CD4-positive, alpha-beta T cell treated with Interferon alpha-2 for 1 hour (primary cell): ENCODE measurements at regions not wholly inside any gene's neighbourhood (a gene's known extent, or its start where the extent isn't known, plus 50 kb on each side); places are given as distances from the start of the nearest gene placed in this dataset.
"Not testable (repeated sequence)": the region's sequence is repeated elsewhere in the genome, so short reads cannot be mapped to it uniquely, and the experiment has no call there.

Source experiments
- DNase-seq, 2 donors: peaks; one replicate each; pipeline ENCODE4 v3.0.0-alpha.2; 2020 to 2022

GRCh38 chr6:21935142-21935541 is 341.6 kb downstream of the SOX4 start:
- no peak for DNase-seq

GRCh38 chr6:21935561-21936028 is 342.0 kb downstream of the SOX4 start:
- DNase-seq, result peak in 1 of 2 donors; percentile 9

DNA sequence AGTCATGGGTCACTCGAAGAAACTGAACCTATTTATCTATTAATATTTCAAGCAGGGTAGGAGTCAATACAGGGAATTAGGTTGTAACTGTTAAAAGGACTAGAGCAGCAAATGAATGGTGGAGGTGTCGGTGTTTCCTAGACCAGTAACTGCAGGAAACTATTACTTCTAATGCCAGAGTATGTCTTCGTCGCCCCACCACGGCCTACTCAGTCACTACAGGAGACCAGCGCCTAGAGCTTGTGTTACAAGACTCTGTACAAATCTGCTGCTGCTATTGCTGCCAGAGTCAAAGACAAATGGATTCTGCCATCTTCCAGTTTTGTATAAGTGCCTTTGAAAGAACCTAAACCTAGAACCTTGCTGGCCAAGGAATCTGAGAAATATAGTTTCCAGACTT is 343.9 kb downstream of the SOX4 start:
- DNase-seq, result no peak

GRCh38 chr6:21939066-21939465 is 345.5 kb downstream of the SOX4 start:
- DNase-seq, result not testable (repeated sequence)

DNA sequence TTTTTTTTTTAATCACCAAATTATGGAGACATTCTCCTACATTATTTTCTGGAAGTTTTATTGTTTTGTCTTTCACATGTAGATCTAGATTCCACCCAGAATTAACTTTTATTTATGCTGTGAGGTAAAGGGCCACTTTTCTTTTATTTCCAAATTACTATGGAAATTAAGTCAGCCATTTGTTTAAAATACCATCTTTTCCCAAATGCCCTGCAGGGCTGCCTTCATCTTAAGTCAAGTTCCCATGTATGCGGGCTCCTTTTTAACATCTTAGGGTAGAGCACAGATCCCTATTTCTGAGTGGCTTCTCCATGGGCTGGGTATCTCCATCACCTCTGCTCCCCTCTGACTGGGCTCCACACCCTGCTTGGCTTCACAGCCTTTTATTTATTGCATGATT is 348.4 kb downstream of the SOX4 start:
- no peak for DNase-seq

DNA sequence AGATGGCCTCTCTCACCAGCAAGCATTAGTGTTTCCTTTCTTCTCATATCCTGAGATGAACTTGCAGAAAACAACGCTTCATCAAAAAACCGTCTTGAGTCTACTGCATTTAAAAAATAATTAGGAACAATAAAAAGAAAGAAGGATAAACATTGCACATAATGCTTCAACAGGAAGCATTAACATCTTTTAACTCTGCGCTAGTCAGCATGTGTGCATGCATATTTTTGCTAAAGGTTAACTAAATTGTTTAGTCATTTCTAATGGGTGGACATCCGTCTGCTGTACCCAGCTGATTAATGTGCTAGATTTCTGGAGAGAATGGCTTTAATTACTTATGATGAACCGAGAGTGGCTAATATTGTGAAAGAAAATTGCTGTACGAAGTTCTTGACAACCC is 349.3 kb downstream of the SOX4 start:
- DNase-seq, result no peak

GRCh38 chr6:21946298-21946783 is 350.5 kb downstream of the PRL start:
- DNase-seq, result no peak

DNA sequence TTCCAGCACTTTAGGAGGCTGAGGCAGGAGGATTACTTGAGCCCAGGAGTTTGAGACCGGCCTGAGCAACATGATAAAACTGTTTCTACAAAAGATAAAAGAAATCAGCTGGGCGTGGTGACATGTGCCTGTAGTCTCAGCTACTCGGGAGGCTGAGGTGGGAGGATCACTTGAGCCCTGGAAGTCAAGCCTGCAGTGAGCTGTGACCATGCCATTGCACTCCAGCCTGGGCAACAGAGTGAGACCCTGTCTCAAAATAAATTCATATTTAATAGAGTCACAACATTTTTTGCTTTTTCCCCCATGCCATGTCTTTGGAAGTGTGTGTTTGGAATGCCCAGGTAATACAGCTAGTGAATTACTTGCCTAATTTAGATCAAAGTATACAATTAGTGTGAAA is 349.6 kb downstream of the PRL start:
- DNase-seq, result not testable (repeated sequence)

GRCh38 chr6:21947731-21948386 is 349.0 kb downstream of the PRL start:
- no peak for DNase-seq

DNA sequence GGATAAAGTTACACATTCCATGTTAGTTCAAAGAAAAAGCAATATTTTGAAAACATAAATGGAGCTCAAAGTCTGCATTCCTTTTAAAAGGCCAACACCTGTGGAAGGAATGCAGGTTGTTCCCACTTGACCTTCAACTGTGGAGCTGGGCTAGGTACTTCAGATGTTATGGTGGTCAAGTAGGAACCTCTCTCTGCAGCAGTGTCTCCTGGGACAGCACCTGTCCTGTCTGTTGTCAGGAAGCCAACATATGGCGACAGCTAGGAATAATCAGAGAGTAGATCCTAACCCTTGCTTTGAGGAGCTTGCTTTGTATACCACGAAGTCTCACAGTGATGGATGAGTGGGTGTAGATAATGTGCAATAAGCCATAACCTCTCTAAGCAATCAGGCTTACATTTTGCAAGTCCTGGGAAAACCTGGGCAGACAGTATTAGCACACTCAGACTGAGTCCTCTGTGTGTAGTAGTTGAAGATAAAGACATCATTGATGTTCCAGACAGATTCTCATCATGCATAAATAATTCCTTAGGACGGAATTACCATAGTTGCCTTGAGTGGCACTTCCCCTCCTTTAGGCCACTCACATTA is 347.5 kb downstream of the PRL start:
- no peak for DNase-seq

DNA sequence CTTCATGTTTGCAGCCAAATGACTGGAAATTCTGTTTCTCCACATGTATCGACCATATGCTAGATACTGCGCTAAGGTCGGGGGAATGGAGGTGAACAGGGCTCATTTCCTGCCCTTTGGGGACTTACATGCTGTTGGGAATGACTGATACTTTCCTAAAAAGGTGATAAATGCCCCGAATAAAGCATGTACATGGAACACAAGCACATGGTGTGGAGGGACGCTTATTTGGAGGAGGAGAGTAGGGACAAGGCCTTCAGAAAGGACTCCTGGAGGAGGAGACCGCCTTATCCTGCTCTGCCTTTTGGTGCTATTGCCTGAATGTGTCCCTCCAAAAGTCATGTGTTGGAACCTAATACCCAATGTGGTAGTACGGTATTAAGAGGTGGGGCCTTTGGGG is 344.5 kb downstream of the PRL start:
- DNase-seq, result no peak

GRCh38 chr6:21953831-21954801 is 342.7 kb downstream of the PRL start:
- DNase-seq, result no peak

GRCh38 chr6:21955053-21955595 is 341.7 kb downstream of the PRL start:
- no peak for DNase-seq

GRCh38 chr6:21955951-21956350 is 340.9 kb downstream of the PRL start:
- DNase-seq, result no peak

DNA sequence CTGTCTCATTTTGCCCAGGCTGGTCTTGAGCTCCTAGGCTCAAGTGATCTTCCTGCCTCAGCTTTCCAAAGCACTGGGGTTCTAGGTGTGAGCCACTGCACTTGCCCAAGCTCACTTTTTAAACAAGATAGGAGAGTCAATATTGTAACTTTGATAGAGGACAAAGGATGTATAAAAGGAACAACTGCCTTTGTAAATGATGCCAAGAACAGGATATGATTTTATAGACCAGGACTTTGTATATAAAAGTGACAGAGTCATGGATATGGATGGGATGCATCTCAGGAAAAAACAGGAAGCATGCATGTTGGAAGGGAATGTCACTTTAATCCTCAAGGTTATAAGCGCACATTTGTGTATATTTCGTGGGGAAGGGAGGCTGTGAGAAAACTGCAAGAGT is 338.4 kb downstream of the PRL start:
- DNase-seq, result no peak

GRCh38 chr6:21961226-21961625 is 335.6 kb downstream of the PRL start:
- DNase-seq, result no peak

DNA sequence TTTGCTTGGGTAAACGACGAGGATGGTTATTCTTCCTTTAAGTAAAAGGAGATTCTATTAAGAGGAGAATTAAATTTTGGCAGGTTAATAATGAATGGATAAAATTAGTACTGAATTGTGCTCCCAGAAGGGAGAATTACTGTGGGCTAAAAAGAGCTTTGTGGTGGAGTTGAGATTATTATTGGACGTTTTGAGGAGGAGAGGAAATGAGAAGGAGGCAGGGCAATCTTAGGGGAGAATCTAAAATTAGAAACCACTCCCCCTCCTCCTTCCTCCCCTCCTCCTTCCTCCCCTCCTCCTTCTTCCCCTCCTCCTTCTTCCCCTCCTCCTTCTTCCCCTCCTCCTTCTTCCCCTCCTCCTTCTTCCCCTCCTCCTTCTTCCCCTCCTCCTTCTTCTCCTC is 331.8 kb downstream of the PRL start:
- DNase-seq, result no peak

GRCh38 chr6:21965953-21966539 is 330.8 kb downstream of the PRL start:
- no peak for DNase-seq

GRCh38 chr6:21967056-21967974 is 329.5 kb downstream of the PRL start:
- DNase-seq, result no peak

GRCh38 chr6:21968411-21968810 is 328.4 kb downstream of the PRL start:
- DNase-seq, result no peak

DNA sequence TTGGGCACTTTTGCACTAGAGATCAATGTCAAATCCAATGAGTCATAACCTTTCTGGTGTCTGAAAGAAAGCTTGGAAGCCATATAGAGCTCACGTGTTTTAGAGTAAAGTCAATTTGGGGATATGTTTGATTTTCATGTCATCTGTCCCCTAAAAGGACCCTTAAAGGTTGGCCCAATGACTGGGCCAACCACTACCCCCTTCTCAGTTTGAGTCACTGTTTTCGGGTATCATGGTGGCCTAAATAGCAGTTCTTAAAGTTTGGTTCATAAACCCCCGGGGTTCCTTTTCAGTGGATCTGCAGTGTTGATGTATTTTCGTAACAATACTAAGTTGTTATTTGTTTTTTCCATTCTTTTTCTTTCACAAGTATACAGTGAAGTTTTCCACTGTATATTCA is 327.6 kb downstream of the PRL start:
- DNase-seq, result no peak
